GM19463 (cell line): ENCODE measurements at regions not wholly inside any gene's neighbourhood (a gene's known extent, or its start where the extent isn't known, plus 50 kb on each side); places are given as distances from the start of the nearest gene placed in this dataset.
"Not testable (repeated sequence)": the region's sequence is repeated elsewhere in the genome, so short reads cannot be mapped to it uniquely, and the experiment has no call there.

Source experiments
- ATAC-seq: cut with Tn5 transposase; IDR thresholded peaks from one replicate; pipeline ENCODE4 v1.9.1; 2021; ENCODE audit warnings: mild to moderate bottlenecking, moderate library complexity; ENCODE audit not compliant: unreplicated experiment

GRCh38 chr5:99034336-99034735, 105.5 kb upstream of the CHD1 start:
- ATAC-seq: no peak

DNA sequence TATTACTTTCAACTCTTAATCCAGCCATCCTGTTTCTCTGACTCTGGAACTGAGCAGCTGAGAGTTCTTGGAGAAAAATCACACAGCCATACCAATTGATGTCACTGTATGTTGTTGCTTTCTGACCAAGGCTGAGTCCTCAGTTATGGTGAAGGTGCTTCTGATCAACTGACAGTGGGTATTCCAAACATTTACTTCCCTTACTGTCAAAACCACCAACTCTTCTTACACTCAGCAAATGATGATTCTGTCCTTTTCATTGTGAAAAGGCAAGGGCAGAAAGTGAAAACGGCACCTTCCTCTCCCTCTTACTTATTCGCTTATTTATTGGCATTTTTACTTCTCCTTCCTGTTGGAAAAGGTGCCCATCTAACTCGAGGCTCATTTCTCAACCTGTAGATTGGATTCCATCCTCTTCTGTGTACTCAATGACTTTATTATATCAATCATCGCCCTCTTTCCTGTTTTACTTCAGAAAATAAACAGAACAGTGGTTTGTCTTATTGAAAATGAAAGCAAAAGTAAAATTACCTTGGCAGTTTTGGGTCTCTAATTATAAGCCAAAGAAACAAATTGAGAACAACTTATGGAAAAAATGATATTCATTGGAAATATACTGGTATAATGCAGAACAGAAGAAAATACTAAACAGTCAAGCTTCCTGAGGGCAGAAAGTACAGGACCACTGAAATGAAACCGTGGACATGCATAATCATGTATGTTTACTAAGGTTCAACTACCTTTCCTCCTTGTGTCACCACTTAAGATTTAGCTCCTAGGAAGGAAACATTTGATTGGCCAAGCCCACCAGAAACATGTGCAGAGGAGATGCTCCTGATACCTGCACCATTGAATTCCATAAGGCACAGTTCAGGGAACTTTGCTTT, 104.5 kb upstream of the CHD1 start:
- peak; percentile 18 for ATAC-seq

DNA sequence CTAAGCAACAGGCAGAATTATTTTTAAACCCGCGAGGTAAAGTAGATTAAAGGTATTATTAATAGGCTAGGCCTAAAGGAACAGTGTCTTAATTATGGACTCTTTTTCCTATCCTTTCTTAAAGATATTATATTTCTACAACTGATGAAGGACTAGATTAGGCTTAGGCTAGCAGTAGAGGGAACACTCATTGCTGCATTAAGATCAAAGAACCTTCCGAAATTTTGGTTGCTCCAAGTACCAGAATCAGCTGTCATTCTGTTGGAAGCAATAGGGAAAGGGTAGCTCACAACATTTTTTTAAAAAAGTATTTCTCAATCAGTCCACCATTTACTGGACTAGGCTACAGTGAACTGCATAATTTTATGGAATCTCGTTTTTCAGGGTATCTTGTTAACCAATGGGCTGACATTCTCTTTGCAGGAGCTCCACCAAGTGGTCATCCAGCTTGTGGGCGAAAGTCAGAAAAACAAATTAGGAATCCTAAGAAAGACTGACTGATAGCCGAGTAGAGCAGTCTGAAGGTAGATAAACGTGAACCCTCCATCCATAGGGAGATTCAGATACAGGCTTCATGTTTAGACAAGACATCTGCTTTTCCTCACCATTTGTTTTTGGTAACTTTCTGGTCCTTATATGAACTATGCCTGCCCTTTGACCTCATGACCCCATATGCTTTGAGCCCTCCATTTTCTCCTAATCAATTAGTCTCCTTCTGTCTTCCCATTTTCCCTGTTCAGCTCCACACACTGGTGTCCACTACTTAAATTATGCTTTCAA, 103.6 kb upstream of the CHD1 start:
- peak; percentile 35 for ATAC-seq

DNA sequence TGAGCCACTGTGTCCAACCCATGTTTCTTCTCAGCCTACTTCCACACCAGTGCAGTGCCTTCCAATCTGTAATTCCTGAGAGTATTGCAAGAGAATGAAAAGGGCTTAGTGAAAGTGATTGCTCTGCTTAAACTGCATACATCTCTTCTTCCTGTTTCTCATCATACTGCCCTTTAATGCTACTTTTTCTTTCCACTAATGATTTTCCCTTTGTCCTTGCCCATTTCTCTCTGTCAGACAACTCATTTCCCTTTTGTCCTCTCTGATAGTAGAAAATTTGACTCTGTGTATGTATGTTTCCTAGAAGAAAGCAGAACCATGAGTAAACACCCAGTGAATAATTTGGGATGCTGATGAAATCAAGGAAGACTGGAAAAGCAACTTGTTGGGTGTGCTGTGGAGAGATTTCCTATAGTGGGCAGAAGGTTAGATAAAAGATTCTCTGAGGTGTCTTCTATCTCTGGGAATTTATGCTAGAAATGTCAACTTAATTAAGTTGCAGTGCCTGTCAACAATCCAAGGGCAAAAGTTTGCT, 102.2 kb upstream of the CHD1 start:
- no peak for ATAC-seq

DNA sequence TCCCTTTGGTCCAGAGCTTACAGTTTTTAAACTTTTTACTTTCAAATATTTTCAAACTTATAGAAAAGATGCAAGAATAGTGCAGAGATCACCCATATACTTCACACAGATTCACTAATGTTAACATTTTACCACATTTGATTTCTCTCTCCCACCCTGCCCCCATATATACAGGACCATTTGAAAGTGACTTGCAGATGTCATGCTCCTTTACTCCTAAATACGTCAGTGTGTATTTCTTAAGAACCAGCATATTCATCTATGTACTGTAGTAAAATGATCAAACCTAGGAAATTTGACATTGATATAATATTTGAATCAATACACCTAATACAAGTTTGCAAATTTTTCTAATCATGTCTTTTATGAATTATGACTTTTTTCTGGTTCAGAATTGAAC, 100.4 kb upstream of the CHD1 start:
- ATAC-seq: no peak

DNA sequence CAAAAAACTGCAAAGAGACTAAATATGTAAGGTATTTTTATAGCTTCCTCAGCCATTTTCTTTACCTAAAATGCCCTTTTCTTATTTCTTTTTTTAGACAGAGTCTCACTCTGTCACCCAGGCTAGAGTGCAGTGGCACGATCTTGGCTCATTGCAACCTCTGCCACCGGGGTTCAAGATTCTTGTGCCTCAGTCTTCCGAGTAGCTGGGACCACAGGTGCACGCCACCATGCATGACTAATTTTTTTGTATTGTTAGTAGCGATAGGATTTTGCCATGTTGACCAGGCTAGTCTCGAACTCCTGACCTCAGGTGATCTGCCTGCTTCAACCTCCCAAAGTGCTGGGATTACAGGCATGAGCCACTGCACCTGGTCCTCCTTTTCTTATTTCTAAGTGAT, 99.4 kb upstream of the CHD1 start:
- not testable (repeated sequence) for ATAC-seq

GRCh38 chr5:99025298-99026045, 96.7 kb upstream of the CHD1 start:
- peak; percentile 17 for ATAC-seq

DNA sequence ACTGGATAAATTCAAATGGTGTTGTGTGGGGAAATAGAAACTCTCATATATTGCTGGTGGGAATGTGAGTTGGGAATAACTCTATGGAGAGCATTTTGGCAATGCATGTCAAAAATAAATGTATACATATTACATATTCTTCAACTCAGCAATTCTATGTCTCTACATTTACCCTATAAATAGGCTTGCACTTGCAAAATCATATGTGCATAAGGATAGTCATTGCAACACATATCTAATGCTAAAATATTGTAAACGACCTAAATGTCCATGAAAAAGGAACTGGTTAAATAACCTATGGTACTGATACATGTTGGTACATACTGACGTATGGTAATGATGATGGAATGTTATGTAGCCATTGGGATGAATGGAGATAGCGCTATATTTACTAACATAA, 94.5 kb upstream of the CHD1 start:
- no peak for ATAC-seq

DNA sequence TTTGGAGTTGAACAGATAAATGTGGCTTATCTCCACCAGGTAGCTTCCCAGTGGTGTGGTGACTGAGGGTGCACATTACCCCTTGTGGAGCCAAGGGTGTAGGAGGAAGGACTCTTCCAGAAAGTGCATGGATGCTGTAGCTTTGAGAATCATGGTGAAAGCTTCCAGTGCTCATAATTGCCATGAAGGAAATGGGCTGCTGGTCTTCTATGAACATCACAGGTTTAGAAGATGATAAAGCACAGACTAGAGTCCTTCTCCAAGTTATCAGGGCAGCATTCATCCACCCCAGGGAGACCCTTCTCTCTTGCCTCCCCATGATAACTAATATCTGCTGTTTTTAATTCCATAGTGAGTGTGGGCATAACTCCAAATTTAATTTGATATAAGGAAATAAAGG, 93.4 kb upstream of the CHD1 start:
- ATAC-seq: no peak

DNA sequence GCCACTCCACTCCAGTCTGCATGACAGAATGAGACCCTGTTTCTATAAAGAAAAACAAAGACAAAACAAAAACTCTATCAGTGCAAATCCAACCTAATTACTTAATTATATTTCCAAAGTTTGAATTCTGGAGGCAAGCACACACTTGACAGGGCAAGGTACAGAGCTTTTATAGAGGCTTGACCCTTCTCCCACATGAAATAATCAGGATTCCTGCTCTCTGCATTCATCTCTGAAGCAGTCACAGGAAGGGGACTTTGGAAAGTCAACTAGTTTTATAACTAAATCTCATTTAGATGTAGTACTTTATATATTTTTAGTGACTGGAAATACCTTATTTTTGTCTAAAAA, 91.9 kb upstream of the CHD1 start:
- no peak for ATAC-seq

DNA sequence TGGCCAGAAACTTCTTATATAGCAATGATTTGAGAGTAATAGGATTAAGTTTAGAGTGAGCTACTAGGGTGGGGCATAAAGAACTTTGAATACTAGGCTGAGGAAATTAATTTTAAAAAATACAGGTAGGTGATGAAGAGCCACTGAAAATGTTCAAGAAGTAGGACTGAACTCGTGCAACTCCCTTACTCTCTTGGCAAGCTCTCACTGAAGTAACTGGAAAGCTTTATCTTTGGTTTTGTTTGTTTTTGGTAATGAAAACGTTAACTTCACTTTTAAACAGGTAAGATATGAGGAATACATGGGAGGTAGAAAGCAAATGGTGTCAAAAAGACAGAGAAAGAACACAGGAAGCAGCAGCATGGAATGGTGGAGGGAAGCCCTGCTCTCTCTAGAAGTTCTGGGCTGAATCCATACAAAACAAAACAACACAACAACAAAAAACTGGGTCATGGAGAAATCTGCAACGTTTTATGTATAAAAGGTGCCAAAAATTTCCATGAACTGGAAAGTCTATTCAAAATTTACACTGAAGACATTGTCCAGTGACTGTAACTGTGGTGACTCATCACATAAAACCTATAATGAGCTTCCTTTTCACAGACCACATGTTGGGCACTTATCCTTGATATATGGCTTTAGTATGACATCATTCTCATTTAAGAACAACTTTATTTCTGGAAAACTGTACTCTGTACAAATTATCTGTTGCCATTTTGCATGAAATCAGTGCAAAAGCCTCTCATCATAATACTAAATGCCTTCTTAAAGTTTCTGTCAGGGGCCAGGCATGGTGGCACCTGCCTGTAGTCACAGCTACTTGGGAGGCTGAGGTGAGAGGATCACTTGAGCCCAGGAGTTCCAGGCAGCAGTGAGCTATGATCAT, 91.2 kb upstream of the CHD1 start:
- ATAC-seq: peak; percentile 77

DNA sequence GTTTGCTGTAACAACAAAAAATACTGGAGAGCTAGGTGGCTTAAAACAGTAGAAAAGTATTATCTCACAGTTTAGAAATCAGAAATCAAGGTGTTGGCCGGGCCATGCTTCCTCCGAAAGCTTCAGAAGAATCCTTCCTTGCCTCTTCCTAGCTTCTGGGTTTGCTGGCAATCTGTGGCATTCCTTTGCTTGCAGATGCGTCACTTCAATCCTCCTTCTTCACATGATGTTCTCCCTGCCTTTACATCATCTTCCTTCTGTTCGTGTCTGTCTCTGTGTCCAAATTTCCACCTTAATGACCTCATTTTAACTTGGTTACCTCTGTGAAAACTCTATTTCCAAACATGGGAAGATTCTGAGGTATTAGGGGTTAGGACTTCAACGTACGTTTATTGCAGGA, 90.4 kb upstream of the CHD1 start:
- no peak for ATAC-seq

DNA sequence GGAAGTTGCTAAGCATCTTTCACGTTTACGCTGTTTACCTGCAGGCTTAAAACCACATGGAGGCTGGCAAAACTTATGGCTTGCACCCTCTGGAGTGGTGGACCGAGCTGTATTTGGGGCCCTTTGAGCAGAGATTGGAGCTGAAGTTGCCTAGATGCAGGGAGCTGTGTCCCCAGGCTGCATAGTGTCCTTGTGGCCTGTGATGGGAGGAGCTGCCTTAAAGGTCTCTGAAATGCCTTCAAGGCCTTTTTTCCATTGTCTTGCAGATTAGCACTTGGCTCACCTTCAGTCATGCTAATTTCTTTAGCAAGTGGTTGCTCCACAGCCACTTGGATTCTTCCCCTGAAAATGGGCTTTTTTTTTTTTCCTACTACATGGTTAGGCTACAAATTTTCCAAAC, 81.5 kb upstream of the CHD1 start:
- no peak for ATAC-seq

DNA sequence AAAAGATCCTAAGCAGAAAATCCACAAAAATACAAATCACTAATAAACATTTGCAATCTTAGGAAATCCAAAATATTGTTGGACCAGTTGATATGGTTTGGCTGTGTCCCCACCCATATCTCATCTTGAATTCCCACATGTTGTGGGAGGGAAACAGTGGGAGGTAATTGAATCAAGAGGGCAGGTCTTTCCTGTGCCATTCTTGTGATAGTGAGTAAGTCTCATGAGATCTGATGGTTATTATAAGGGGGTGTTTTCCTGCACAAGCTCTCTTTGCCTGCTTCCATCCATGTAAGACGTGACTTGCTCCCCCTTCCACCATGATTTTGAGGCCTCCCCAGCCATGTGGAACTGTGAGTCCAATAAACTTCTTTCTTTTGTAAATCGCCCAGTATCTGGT, 79.2 kb upstream of the CHD1 start:
- ATAC-seq: not testable (repeated sequence)

- peak; percentile 19 for ATAC-seq
Observed at GRCh38 chr5:99005506-99005905, 76.7 kb upstream of the CHD1 start.

- ATAC-seq: peak; percentile 100
Observed at GRCh38 chr5:99004960-99005359, 76.2 kb upstream of the CHD1 start.

GRCh38 chr5:99000876-99001275, 72.1 kb upstream of the CHD1 start:
- ATAC-seq: no peak

DNA sequence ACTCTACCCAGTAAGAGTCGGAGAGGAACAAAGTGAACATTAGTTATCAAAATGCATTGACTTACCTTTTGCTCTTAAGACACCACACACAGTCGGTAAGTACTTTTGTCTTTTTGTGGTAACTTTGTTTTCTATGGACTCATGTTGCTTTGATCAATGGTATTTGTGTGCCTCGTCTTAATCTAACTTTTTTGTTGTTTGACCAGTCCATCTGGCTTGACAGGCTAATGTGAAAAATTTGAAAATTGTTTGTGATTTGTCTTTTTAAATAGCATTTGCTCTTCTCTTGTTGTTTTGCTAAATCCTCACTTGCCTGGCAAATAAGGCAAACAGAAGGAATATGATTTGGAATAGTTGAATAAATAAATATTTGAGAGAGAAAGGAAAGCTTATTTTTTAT, 71.4 kb upstream of the CHD1 start:
- no peak for ATAC-seq

DNA sequence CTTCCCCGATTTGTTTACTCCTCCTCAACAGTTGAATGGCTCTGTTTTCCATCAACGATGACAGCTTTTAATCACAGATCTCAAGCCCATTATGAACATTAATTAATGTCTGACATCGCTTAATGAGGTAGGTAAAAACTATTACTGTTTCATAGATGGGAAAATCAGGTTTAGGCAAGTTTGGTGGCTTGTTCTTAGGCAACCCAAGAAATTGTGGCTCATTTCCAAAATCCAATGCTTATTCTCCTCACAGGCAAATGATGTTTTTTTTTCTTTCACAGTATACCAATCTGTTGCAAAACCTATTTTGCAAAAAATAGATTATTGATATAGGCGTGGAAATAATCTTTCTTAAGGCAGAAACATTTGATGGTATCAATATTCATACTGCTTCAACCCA, 70.8 kb upstream of the CHD1 start:
- ATAC-seq: no peak

DNA sequence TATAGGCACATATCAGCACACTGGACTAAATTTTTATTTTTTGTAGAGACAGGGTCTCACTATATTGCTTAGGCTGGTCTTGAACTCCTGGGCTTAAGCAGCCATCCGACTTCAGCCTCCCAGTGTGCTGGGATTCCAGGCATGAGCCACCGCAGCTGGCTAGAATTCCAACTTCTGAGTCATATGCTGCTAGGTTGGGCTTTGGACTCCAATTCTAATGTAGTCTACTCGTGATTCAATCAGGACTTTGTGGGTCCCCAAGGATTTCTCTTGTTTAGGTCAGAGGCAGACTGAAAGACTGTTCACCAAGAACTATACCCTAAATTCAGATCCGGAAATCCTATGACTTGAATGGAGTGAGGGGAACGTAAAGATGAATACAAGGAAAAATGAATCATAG, 68.2 kb upstream of the CHD1 start:
- no peak for ATAC-seq
